GM06990 (cell line): ENCODE measurements at regions not wholly inside any gene's neighbourhood (a gene's known extent, or its start where the extent isn't known, plus 50 kb on each side); places are given as distances from the start of the nearest gene placed in this dataset.
"Not testable (repeated sequence)": the region's sequence is repeated elsewhere in the genome, so short reads cannot be mapped to it uniquely, and the experiment has no call there.

Experiments used
- DNase-seq: peaks from one replicate; pipeline ENCODE4 v3.0.0-alpha.2; 2011; ENCODE audit not compliant: insufficient read length; ENCODE audit errors: extremely low read depth
- H3K27me3 ChIP-seq: replicated peaks from 2 replicates; pipeline ENCODE4 v1.6.0; 2011; ENCODE audit warnings: low read length; ENCODE audit not compliant: control insufficient read depth, insufficient read depth
- H3K36me3 ChIP-seq: 2 replicates; pipeline ENCODE4 v1.5.1; 2011; ENCODE audit warnings: low read length; ENCODE audit not compliant: control insufficient read depth, insufficient read depth
- H3K4me3 ChIP-seq: replicated peaks from 2 replicates; pipeline ENCODE4 v1.5.1; 2011; ENCODE audit warnings: low read depth, mild to moderate bottlenecking, control low read depth, low read length
- TF ChIP-seq, protein P1 (sequence below): IDR thresholded peaks from 2 replicates; pipeline ENCODE4 v1.5.1; 2011; ENCODE audit warnings: low read length, control low read depth, mild to moderate bottlenecking, inconsistent platforms; ENCODE audit not compliant: insufficient read depth, poor library complexity, severe bottlenecking

DNA sequence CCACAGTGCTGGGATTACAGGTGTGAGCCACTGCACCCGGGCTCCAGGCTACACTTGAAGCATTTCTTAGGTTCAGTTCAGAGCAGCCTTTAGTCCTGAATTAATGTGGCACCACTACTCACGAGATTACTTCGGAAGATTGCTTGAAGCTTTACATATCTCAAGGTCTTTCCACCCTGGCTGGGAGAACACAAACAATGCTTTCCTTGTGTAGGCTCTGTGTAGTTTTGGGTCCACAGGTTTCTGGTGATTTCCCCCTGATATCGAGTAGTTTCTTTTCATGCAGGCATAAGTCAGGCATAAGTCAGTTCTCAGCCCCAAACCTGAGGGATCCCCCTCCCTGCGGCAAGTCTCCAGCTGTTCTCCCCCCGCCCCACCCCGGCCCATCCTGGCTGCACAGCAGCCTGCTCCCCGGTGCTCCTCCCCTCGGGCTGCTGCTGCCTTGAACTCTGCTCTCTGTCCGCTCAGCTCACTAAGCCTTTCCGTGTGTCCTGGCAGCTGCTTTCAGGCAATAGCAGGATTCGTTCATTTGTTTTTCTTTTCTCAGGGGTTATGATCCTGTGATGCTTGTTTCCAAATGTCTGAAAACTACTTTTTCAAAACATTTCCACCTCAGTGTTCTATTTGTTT, 417.7 kb downstream of the TMEM121 start:
- H3K36me3 ChIP-seq: no peaks in the 10 kb centered on the region
- H3K4me3 ChIP-seq: no peak overlapping the region
- TF ChIP-seq, protein P1, sequence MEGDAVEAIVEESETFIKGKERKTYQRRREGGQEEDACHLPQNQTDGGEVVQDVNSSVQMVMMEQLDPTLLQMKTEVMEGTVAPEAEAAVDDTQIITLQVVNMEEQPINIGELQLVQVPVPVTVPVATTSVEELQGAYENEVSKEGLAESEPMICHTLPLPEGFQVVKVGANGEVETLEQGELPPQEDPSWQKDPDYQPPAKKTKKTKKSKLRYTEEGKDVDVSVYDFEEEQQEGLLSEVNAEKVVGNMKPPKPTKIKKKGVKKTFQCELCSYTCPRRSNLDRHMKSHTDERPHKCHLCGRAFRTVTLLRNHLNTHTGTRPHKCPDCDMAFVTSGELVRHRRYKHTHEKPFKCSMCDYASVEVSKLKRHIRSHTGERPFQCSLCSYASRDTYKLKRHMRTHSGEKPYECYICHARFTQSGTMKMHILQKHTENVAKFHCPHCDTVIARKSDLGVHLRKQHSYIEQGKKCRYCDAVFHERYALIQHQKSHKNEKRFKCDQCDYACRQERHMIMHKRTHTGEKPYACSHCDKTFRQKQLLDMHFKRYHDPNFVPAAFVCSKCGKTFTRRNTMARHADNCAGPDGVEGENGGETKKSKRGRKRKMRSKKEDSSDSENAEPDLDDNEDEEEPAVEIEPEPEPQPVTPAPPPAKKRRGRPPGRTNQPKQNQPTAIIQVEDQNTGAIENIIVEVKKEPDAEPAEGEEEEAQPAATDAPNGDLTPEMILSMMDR: no peak
- no peaks in the 10 kb centered on the region for H3K27me3 ChIP-seq
- no peak for DNase-seq

DNA sequence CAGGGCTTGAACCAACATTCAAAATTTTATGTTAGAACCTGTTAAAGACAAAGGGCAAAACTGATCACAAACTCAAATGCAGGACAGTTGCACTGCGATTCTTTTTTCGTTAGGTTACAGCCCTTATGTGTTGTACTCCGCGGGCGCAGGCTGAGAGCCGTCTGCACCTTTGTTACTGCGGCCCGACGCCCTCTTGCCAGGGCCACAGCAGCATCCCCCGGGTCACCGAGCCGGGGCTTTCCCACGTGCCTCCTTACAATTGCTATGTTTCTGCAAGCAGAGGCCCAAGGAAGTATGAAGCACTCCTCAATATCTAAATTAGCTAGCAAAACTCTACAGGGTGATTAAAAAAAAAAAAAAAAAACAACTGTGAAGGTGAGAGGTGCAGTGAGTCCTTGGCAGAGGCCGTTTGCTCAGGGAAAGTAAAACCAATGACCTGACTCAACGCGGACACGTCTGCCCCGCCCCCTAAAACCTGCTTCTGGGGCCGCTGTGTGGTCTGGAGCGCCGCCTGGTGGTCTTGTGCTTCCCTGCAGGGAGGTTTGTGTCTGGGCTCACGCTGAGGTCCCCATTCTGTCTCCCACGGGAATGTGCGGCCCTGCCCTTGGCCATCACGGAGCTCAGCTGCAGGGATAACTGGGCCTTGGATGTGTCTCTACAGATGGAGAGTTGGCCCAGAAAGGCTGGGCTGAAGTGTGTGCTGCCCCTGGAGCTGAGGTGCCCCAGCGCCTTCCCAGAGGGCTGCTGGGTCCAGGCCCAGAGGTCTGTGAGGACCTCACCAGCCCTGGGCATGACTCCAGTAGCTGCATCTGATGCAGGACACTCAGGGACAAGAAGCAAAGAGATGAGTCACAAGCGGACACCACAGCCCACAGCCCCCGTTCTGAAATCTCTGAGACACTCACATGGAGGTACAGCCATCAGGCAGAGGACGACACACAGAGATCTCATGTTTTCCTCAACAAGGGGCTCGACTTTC, 418.5 kb downstream of the TMEM121 start:
- no peaks in the 10 kb centered on the region for H3K27me3 ChIP-seq
- TF ChIP-seq, protein P1: peak; percentile 83
- H3K36me3 ChIP-seq: no peaks in the 10 kb centered on the region
- H3K4me3 ChIP-seq: peak overlapping the region; percentile 38
- peak; percentile 6 for DNase-seq

DNA sequence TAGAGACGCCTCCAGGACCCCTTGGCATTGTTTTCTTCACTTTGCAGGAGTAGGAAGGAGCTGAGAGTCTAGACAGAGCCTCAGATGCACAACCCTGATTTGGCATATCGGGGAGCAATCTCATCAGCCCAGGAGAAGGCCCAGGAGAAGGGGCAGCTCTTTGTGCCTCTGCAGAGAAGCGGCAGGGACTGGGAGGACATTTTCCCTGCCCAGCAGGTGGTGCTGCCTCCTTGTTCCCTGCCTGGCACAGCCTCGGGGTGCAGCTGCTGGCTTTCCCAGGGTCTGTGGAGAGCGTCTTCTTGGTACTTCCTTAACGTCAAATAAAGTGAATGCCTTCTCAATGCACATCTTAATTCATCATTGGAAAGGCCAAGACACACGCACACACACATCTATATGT, 419.5 kb downstream of the TMEM121 start:
- TF ChIP-seq, protein P1: peak; percentile 38
- DNase-seq: no peak
- H3K4me3 ChIP-seq: no peak overlapping the region

DNA sequence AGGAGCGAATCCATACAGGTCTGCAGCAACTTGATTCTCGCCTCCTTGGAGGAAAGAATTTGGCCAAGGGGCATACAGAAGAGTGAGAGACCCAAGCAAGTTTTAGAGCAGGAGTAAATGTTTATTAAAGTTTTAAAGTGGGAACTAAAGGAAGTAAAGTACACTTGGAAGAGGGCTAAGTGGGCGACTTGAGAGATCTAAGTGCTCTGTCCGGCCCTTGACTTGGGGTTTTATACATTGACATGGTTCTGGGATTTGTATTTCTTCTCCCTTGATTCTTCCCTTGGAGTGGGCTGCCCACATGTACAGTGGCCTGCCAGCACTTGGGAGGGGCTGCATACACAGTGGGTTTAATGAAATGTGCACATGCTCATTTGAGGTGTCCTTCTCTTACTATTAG, 421.2 kb downstream of the TMEM121 start:
- no peaks in the 10 kb centered on the region for H3K36me3 ChIP-seq
- no peak overlapping the region for H3K4me3 ChIP-seq
- no peaks in the 10 kb centered on the region for H3K27me3 ChIP-seq
- DNase-seq: no peak
- TF ChIP-seq, protein P1: no peak

More for the DNA sequence above, 419.5 kb downstream of the TMEM121 start:
- H3K36me3 ChIP-seq: no peaks in the 10 kb centered on the region
- no peaks in the 10 kb centered on the region for H3K27me3 ChIP-seq

DNA sequence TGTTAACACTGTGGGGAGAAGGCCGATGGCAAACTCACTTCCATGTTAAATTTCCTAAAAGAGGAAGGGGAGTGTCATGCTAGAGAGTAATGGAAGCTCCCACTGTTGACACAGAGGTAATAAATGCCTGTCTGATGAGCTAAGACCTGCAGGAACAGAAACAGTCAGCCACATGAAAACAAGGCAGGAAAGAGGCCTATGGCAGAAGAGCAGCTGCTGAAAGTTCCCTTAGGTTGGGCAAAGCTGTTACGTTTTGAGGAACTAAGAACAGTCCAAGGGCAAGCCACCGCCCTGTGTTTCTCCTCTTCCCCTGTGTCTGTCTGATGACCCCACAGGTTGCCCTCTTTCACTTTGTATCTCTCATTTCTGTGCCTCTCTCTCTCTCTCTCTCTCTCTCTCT, 422.6 kb downstream of the TMEM121 start:
- not testable (repeated sequence) for H3K27me3 ChIP-seq, H3K4me3 ChIP-seq, DNase-seq, H3K36me3 ChIP-seq

DNA sequence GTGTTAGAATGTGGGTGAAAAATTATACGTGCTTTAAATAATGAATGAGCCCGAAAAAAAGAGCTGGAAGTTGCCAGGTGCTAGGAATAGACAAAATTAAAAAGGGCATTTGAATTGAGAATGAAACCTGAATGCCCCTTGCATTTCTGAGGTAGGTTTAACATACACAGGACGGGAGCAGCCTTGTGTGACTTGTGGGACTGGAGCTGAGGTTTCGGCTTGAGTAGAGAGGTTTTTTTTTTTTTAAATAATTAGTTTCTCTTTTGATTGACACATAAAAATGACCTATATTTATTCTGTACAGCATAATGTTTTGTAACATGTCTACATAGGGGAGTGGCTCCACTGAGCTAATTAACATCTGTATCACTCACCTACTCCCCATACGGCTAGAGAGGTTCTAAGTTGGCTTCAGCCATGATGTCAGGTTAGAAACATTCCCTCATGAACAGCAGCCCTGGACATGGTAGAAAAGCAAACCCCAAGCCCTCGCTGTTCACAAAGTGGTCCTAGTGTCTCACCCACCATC, 424.0 kb downstream of the TMEM121 start:
- not testable (repeated sequence) for DNase-seq, H3K36me3 ChIP-seq, H3K27me3 ChIP-seq, H3K4me3 ChIP-seq
